Mucosa of gallbladder (tissue), 1 donor: ENCODE measurements at regions not wholly inside any gene's neighbourhood (a gene's known extent, or its start where the extent isn't known, plus 50 kb on each side); places are given as distances from the start of the nearest gene placed in this dataset.

ENCODE experiments used
- DNase-seq: peaks from one replicate; pipeline ENCODE4 v3.0.0-alpha.2; 2020; ENCODE audit warnings: low spot score
- donor health status: DM: no; HTN: no; CAD: no.

DNA sequence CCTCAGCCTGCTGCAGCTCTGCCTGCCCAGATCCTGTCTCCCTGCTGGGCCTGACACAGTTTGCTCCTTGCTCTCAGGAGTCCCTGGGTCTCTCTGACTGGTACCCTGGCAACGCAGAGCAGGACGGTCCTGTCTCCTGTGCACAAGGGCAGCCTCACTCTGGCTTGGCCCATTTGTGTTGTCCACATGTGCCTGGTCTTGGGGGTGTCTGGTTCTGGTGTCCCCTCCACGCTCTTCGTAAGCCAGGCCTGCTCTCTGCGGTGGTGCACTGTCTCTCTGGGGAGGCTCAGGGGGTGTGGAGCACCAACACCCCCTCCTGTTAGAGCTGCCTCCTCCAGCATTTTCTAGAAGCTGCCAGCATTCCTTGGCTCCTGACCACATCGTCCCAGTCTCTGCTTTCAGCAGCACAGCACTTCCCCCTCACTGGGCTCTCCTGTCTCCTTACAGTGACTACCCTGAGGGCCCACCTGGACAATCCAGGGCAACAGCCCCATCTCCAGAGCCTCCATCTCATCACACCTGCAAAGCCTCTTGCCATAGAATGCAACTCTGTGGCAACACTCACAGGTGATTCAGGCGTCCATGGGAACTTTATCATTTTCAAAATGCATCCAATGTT lies 235.6 kb upstream of the HS6ST1 start:
- no peak for DNase-seq

DNA sequence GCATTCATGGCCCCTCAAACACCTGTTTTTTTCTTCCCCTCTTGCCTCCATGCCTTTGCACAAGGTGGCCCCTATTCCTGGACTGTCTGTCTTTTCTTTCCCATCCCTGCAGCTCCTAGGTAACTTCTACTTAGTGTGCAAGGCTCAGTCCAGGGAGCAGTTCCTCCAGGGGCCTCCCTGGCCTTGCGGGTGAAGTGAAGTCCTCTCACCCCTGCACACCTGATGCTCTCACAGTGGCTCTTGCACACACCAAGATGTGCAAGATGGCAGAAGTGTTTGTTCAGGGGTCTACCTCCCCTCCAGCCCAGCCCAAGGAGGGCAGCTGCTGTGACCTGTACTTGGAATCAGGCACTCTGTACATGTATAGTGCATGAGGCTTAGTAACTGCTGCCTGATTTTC lies 236.8 kb upstream of the HS6ST1 start:
- no peak for DNase-seq

DNA sequence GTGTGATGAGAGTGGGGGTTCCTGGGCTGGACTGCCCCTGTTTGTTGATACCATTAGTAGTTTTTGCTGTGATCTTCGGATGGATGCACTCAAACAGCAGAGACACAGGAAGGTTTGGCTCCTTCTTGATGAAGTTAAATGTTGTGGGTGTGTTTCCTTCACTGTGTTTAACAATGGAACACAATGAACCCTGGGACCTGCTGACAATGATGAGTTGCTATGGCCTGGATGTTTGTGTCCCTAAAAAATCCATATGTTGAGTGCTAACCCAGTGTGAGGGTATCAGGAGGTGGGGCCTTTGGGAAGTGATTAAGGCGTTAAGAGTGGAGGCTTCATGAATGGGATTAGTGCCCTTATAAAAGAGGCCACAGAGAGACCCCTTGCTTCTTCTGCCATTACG lies 237.4 kb upstream of the HS6ST1 start:
- no peak for DNase-seq

DNA sequence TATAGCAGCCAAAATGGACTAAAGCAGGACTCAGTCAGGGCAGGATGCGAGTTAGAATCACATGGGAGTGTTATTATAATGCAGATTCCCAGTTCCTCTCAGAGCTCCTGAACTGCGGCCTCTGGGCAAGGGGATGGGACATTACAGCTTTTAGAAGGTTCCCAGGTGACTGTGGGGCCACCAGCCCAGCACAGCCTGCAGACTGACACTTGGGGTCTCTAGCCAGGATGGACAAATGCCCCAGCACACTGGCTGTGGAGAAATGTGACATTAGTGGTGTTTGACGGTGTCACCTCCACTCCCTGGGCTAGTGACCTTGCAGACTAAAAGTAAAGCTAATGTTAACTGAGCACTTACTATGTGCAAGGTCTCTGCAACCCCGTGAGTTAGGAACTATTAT lies 238.0 kb upstream of the HS6ST1 start:
- no peak for DNase-seq

- DNase-seq, result no peak
Measured at GRCh38 chr2:128557069-128557468, 238.4 kb upstream of the HS6ST1 start.

DNA sequence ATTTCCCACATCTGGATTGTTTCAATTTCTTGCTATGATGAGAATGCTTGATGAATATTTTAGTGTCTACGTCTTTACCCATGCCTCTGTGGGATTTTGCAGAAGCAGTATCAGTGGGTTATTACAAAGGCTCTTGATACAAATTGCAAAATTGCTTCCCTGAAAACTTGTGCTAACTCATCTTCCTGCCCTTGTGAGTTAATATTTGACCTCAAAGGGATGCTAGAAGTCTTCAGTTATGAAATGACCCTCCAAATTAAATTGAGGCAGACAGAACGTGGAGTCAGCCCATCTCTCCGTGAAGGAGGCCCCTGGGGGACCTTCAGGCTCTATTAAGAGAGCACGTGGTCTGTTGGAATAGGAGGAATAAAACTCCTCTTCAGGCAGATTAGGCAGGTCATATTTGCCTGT lies 239.2 kb upstream of the HS6ST1 start:
- DNase-seq, result no peak

DNA sequence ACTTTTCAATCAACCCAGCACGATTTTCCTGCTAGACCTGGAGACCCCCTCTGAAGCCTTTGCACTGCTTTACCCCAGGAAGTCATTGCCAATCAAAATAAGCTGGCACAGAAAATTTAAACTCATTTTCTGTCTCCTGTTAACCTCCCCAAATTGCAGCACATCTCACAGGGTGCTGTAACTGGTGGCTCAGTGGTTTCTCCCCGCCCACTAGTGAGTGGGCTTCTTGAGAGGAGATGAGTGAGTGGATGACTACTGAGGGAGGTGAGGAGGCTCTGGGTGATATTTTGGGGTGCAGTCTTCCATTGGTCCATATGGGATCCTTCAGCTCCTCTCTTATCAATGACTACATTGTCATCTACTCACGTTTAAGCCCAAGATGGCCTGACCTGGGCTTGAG lies 239.8 kb upstream of the HS6ST1 start:
- no peak for DNase-seq

- DNase-seq, result no peak
Measured at GRCh38 chr2:128558895-128559532, 240.3 kb upstream of the HS6ST1 start.

- DNase-seq, result no peak
Measured at GRCh38 chr2:128559533-128560515, 241.2 kb upstream of the HS6ST1 start.

DNA sequence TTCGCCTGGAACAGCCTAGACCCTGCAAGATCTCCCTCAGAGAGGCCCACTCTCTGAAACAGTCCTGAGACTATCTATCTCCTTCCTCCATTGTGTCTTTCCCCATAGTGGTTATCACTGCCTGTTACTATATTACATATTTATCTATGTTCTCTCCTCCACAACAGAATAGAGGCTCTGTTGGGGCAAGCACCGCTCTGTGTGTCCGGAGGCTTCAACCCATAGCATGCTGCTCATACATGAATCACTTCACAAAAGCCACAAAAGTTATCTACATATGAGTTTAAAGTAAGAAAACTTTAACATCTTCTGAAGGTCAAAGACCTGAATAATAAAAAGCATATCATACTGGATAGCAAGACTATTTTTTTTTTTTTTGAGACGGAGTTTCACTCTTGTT lies 242.1 kb upstream of the HS6ST1 start:
- no peak for DNase-seq

- DNase-seq, result no peak
Measured at GRCh38 chr2:128562471-128563347, 244.0 kb upstream of the HS6ST1 start.

DNA sequence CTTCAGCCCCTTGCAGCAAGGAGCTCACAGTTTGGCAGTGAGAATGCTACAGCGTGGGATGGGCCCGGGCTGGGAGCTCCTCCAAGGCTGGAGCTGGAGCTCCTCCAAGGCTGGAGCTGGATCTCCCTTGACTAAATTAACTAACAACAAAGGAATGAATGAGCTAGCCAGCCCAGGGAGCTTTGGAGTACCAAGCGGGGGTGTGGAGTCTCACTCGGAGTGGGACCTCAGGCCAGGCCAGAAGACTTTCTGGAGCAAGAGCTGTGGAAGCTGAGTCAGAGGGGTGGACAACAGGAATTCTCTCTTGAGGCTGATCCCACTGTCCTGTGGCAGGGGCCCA lies 244.7 kb upstream of the HS6ST1 start:
- peak; percentile 72 for DNase-seq

DNA sequence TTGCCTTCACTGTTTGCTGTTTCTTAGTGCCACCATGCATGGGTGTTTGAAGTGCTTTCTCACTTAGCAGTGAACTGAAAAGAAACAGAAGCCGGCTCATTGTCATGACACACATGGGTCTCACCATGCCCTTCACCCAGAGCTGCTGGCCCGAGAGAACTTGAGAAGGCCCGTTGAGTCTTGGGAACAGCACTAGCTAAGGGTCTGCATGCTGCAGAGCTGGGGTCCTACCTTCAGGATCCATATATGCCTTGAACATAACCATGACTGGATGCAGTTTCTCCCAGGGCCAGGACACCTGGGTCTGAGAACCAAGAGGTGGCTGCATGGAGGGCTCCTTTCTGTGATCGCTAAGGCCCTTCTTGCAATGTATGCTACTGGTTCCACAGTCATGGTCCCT lies 245.5 kb upstream of the HS6ST1 start:
- no peak for DNase-seq

- DNase-seq, result no peak
Measured at GRCh38 chr2:128564551-128564950, 245.9 kb upstream of the HS6ST1 start.

- DNase-seq, result no peak
Measured at GRCh38 chr2:128565441-128565840, 246.8 kb upstream of the HS6ST1 start.

- no peak for DNase-seq
Measured at GRCh38 chr2:128566671-128567070, 248.0 kb upstream of the HS6ST1 start.

GRCh38 chr2:128568106-128568505 lies 249.4 kb upstream of the HS6ST1 start:
- DNase-seq, result no peak

DNA sequence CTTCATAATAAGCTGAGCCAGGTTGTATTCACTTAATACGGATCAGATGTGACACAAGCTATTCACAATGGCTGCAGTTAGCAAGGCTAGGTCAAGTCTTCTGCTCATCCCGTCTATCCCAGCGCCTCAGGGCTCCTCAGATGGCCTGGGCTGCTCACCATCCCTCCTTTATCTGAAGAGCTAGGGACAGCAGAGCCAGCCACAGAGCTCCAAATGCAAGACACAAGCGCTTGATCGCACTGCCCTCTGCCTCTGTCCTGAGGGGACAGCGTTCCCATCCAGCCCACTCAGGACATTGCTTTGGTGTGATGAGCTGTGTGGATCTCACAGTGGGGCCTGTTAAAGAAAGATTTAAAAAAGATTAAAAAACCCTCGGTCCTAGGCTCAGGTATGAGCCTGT lies 254.4 kb upstream of the HS6ST1 start:
- no peak for DNase-seq

DNA sequence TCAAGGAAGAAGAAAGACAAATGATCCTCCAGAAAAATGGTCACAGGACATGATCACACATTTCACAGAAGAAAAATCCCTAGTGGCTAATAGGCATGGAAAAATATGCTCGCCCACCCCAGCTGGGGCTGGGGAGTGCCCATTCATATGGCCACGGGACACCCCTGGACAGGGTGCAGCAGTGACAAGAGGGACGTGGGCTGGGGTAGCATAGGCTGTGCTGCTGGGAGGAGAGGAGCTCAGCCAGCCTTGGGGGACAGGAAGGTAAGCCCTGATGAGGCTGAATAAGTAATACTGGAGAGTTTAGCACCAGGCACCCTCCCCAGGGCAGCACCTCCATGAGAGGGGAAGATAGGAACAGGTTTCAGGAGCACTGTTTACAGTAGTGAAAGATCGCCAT lies 254.9 kb upstream of the HS6ST1 start:
- DNase-seq, result peak; percentile 3

GRCh38 chr2:128577141-128577930 lies 258.7 kb upstream of the HS6ST1 start:
- peak; percentile 4 for DNase-seq
